IMR-90 (cell line): ENCODE measurements at regions not wholly inside any gene's neighbourhood (a gene's known extent, or its start where the extent isn't known, plus 50 kb on each side); places are given as distances from the start of the nearest gene placed in this dataset.

Source experiments
- ATAC-seq: fragments of 200-7000 bp; cut with Tn5 transposase; 2 replicates; pipeline ENCODE4 v1.9.1; 2020; ENCODE audit warnings: low read depth, mild to moderate bottlenecking, moderate library complexity
- BruUV-seq: library from RNA; stranded (reverse); fragments of 400-500 nt; replicated peaks from 2 replicates; lab custom pipeline; 2021; lab: Mats Ljungman, UMichigan
- CTCF ChIA-PET: fragments of 300-600 bp; formaldehyde crosslinking; extraction: SDS; loops from one replicate; lab custom pipeline; 2021; ENCODE audit warnings: antibody characterized with exemption; lab: Yijun Ruan, JAX
- POLR2A ChIA-PET: fragments of 300-600 bp; sonication (Branson Sonifier 250); formaldehyde crosslinking; loops from one replicate; lab custom pipeline; 2022; ENCODE audit warnings: antibody characterized with exemption; ENCODE audit not compliant: unreplicated experiment; lab: Charles Lee
- DNase-seq: peaks from one replicate; pipeline ENCODE4 v3.0.0; 2013
- H2AFZ ChIP-seq: replicated peaks from 2 replicates; pipeline ENCODE3; 2013; ENCODE audit warnings: low read length, mild to moderate bottlenecking; ENCODE audit not compliant: poor library complexity
- H2AK5ac ChIP-seq: 2 replicates; pipeline ENCODE4 v1.6.1; 2013; ENCODE audit warnings: low read depth, low read length, inconsistent platforms
- H2AK9ac ChIP-seq: replicated peaks from 2 replicates; pipeline ENCODE3; 2013; ENCODE audit warnings: mild to moderate bottlenecking, low read depth, low read length, moderate library complexity; ENCODE audit not compliant: poor library complexity
- H2BK120ac ChIP-seq: 2 replicates; pipeline ENCODE4 v1.6.1; 2013; ENCODE audit warnings: low read depth, low read length, inconsistent platforms
- H2BK15ac ChIP-seq: 3 replicates; pipeline ENCODE4 v1.6.1; 2013; ENCODE audit warnings: low read depth, low read length, inconsistent platforms
- H2BK20ac ChIP-seq: 2 replicates; pipeline ENCODE4 v1.6.1; 2013; ENCODE audit warnings: low read depth, mild to moderate bottlenecking, inconsistent platforms, low read length, moderate library complexity
- H2BK5ac ChIP-seq: 2 replicates; pipeline ENCODE4 v1.6.1; 2013; ENCODE audit warnings: mild to moderate bottlenecking, low read depth, low read length, inconsistent platforms; ENCODE audit not compliant: poor library complexity, severe bottlenecking
- H3K14ac ChIP-seq: replicated peaks from 2 replicates; pipeline ENCODE4 v1.6.1; 2013; ENCODE audit warnings: low read depth, low read length, inconsistent platforms
- H3K18ac ChIP-seq: 2 replicates; pipeline ENCODE4 v1.6.1; 2013; ENCODE audit warnings: low read depth, low read length, control low read depth
- H3K23ac ChIP-seq: 2 replicates; pipeline ENCODE4 v1.6.1; 2013; ENCODE audit warnings: low read depth, low read length, inconsistent platforms
- H3K27ac ChIP-seq: 2 replicates; pipeline ENCODE4 v1.5.1; 2013; ENCODE audit warnings: mild to moderate bottlenecking, control low read depth, low read length; ENCODE audit not compliant: insufficient read depth
- H3K27me3 ChIP-seq: 2 replicates; pipeline ENCODE4 v1.6.1; 2013; ENCODE audit warnings: low read length; ENCODE audit not compliant: control insufficient read depth, insufficient read depth
- H3K36me3 ChIP-seq: 2 replicates; pipeline ENCODE4 v1.6.1; 2013; ENCODE audit warnings: low read length, mixed read lengths; ENCODE audit not compliant: control insufficient read depth, insufficient read depth
- H3K4ac ChIP-seq: 2 replicates; pipeline ENCODE4 v1.6.1; 2013; ENCODE audit warnings: low read depth, low read length, inconsistent platforms
- H3K4me1 ChIP-seq: 2 replicates; pipeline ENCODE4 v1.6.1; 2013; ENCODE audit warnings: low read length, mixed read lengths; ENCODE audit not compliant: control insufficient read depth, insufficient read depth
- H3K4me2 ChIP-seq: 2 replicates; pipeline ENCODE4 v1.6.1; 2013; ENCODE audit warnings: low read depth, mild to moderate bottlenecking, control low read depth, low read length, moderate library complexity
- H3K4me3 ChIP-seq: 2 replicates; pipeline ENCODE4 v1.5.1; 2013; ENCODE audit warnings: low read depth, mild to moderate bottlenecking, control low read depth, low read length, moderate library complexity; ENCODE audit not compliant: insufficient read depth
- H3K56ac ChIP-seq: 2 replicates; pipeline ENCODE4 v1.6.1; 2013; ENCODE audit warnings: low read length, inconsistent platforms; ENCODE audit not compliant: insufficient read depth; ENCODE audit errors: extremely low read depth
- H3K79me1 ChIP-seq, 2 experiments: 2 replicates each; pipeline ENCODE4 v1.6.1; 2013; ENCODE audit warnings: low read length in 2 of 2, inconsistent platforms in 1 of 2, low read depth in 1 of 2
- H3K9ac ChIP-seq: 2 replicates; pipeline ENCODE4 v1.6.1; 2013; ENCODE audit warnings: low read depth, low read length, control low read depth
- H3K9me1 ChIP-seq: 2 replicates; pipeline ENCODE4 v1.6.1; 2013; ENCODE audit warnings: low read length, inconsistent platforms; ENCODE audit not compliant: insufficient read depth
- H3K9me3 ChIP-seq: 2 replicates; pipeline ENCODE4 v1.6.1; 2013; ENCODE audit warnings: low read length; ENCODE audit not compliant: control insufficient read depth, insufficient read depth
- H4K20me1 ChIP-seq: 2 replicates; pipeline ENCODE4 v1.6.1; 2013; ENCODE audit warnings: low read length, inconsistent platforms; ENCODE audit not compliant: insufficient read depth
- H4K5ac ChIP-seq: 2 replicates; pipeline ENCODE4 v1.6.1; 2013; ENCODE audit warnings: mild to moderate bottlenecking, low read depth, low read length, control low read depth
- H4K8ac ChIP-seq, 2 experiments: 2 replicates each; pipeline ENCODE4 v1.6.1; 2013; ENCODE audit warnings: low read depth in 2 of 2, low read length in 2 of 2, control low read depth in 1 of 2, inconsistent platforms in 1 of 2
- H4K91ac ChIP-seq: 2 replicates; pipeline ENCODE4 v1.6.1; 2013; ENCODE audit warnings: low read depth, low read length, inconsistent platforms; ENCODE audit not compliant: insufficient read depth
- BHLHE40 ChIP-seq: fragments of 150-350 bp; IDR thresholded peaks from 2 replicates; pipeline ENCODE4 v1.6.1; 2016; ENCODE audit warnings: mild to moderate bottlenecking, low read depth, low read length
- CEBPB ChIP-seq: IDR thresholded peaks from 2 replicates; pipeline ENCODE4 v1.6.1; 2012; ENCODE audit warnings: low read depth, low read length, improper control_type of control experiment
- CHD1 ChIP-seq: IDR thresholded peaks from 2 replicates; pipeline ENCODE4 v1.6.1; 2012; ENCODE audit warnings: low read depth, low read length, improper control_type of control experiment
- FOS ChIP-seq: fragments of 150-350 bp; IDR thresholded peaks from 2 replicates; pipeline ENCODE4 v1.6.1; 2016; ENCODE audit warnings: low read depth, low read length
- MAFK ChIP-seq: IDR thresholded peaks from 2 replicates; pipeline ENCODE4 v1.6.1; 2012; ENCODE audit warnings: low read depth, low read length, improper control_type of control experiment
- MAZ ChIP-seq: IDR thresholded peaks from 2 replicates; pipeline ENCODE4 v1.6.1; 2012; ENCODE audit warnings: low read depth, mild to moderate bottlenecking, low read length, improper control_type of control experiment, moderate library complexity, borderline replicate concordance
- MXI1 ChIP-seq: IDR thresholded peaks from 2 replicates; pipeline ENCODE4 v1.6.1; 2012; ENCODE audit warnings: low read depth, mild to moderate bottlenecking, low read length, moderate library complexity, borderline replicate concordance
- NFE2L2 ChIP-seq: fragments of 150-350 bp; IDR thresholded peaks from 2 replicates; pipeline ENCODE4 v1.6.1; 2016; ENCODE audit warnings: low read depth, mild to moderate bottlenecking, low read length
- POLR2A ChIP-seq: IDR thresholded peaks from 2 replicates; pipeline ENCODE4 v1.6.1; 2012; ENCODE audit warnings: mild to moderate bottlenecking, low read depth, low read length
- RAD21 ChIP-seq: IDR thresholded peaks from 2 replicates; pipeline ENCODE4 v1.6.1; 2012; ENCODE audit warnings: low read length, improper control_type of control experiment
- RCOR1 ChIP-seq: IDR thresholded peaks from 2 replicates; pipeline ENCODE4 v1.6.1; 2012; ENCODE audit warnings: mild to moderate bottlenecking, low read length, improper control_type of control experiment; ENCODE audit not compliant: insufficient replicate concordance
- RFX5 ChIP-seq: IDR thresholded peaks from 2 replicates; pipeline ENCODE4 v1.8.0; 2012; ENCODE audit warnings: low read depth, mild to moderate bottlenecking, low read length, moderate library complexity
- SMC3 ChIP-seq: fragments of 150-350 bp; IDR thresholded peaks from 2 replicates; pipeline ENCODE4 v1.6.1; 2016; ENCODE audit warnings: low read depth, mild to moderate bottlenecking, antibody characterized with exemption, low read length, moderate library complexity
- WGBS, 2 experiments: methylation state at CpG; one replicate each; pipeline versions ENCODE4 v1.1.5 to v1.1.7; 2013; ENCODE audit warnings: missing lambda C conversion rate in 2 of 2; ENCODE audit not compliant: insufficient read length in 1 of 2; ENCODE audit errors: extremely low coverage in 2 of 2; 5-methylcytosine and 5-hydroxymethylcytosine counted together
- dilution Hi-C: fragments of 300-500 bp; cut with HindIII; formaldehyde crosslinking; loops from one replicate; pipeline ENCODE4 v1.14.3; 2018; ENCODE audit warnings: low sequenced_read_pairs; ENCODE audit not compliant: unreplicated experiment
- in situ Hi-C: fragments of 300-500 bp; cut with MboI; formaldehyde crosslinking; loops from 3 replicates; pipeline ENCODE4 v1.14.3; 2019; ENCODE audit warnings: low sequenced_read_pairs, inconsistent platforms, mixed read lengths
- intact Hi-C: fragments of 100-400 bp; cut with micrococcal nuclease; formaldehyde crosslinking; loops from 2 replicates; pipeline ENCODE4 v1.10.0; 2022
- TF ChIP-seq, protein P1 (sequence below): conservative IDR thresholded peaks from 2 replicates; pipeline ENCODE4 v1.5.1; 2012; ENCODE audit warnings: mild to moderate bottlenecking, low read depth, low read length, improper control_type of control experiment
- TF ChIP-seq, protein P2 (sequence below): fragments of 150-350 bp; IDR thresholded peaks from 2 replicates; pipeline ENCODE4 v1.6.1; 2017; ENCODE audit warnings: mild to moderate bottlenecking, antibody characterized with exemption, low read length, low read depth
- TF ChIP-seq, protein P3 (sequence below): fragments of 150-350 bp; IDR thresholded peaks from 2 replicates; pipeline ENCODE4 v1.6.1; 2016; ENCODE audit warnings: low read depth, mild to moderate bottlenecking, low read length, moderate library complexity, borderline replicate concordance

DNA sequence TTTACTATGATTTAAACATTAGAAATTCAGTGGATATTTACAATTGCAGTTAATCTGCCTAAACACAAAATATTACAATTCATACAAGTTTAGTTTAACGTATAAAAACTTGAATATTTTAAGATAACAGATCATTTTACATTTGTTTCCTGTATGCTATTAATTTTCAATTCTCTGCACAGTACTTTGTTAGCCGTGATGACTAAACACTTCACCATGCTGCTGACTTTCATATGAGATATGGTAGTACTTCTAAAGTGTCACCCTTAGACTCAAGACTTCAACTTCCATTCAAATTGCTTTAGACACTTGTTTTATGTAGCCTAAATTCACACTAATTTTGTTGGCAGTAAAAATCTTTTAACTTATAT lies 1646.4 kb upstream of the ADGRL3 start:
- Histone ChIP-seq H4K5ac (no peak overlapping the region), H2BK5ac (no peak overlapping the region), H2BK120ac (no peak overlapping the region), H3K9ac (no peak overlapping the region), H4K8ac (no peak overlapping the region), H3K14ac (no peak overlapping the region), H3K4me2 (no peak overlapping the region), H3K4me3 (no peak overlapping the region), H3K9me1 (no peaks in the 10 kb centered on the region), H4K91ac (no peak overlapping the region), H3K9me3 (no peaks in the 10 kb centered on the region), H3K27me3 (no peaks in the 10 kb centered on the region), H2BK20ac (no peak overlapping the region), H2AK5ac (no peak overlapping the region), H2BK15ac (no peak overlapping the region), H3K18ac (no peak overlapping the region), H3K4me1 (no peaks in the 10 kb centered on the region), H3K23ac (no peak overlapping the region), H3K36me3 (no peaks in the 10 kb centered on the region), H2AFZ (no peak overlapping the region), H2AK9ac (no peak overlapping the region), H3K56ac (no peak overlapping the region), H3K4ac (no peak overlapping the region), H4K20me1 (no peaks in the 10 kb centered on the region), H3K27ac (no peak overlapping the region), H3K79me1 (no peaks in the 10 kb centered on the region)
- in situ Hi-C loops, result no loop called here
- no CpG with 5 or more reads among the region's 2 CpGs for WGBS, 2 experiments
- dilution Hi-C loops, result no loop called here
- TF ChIP-seq RFX5 (no peak), CEBPB (no peak), MAFK (no peak), SMC3 (no peak), MXI1 (no peak), POLR2A (no peak), FOS (no peak), RAD21 (no peak), BHLHE40 (no peak), CHD1 (no peak), RCOR1 (no peak), NFE2L2 (no peak), MAZ (no peak)
- TF ChIP-seq, protein P1, sequence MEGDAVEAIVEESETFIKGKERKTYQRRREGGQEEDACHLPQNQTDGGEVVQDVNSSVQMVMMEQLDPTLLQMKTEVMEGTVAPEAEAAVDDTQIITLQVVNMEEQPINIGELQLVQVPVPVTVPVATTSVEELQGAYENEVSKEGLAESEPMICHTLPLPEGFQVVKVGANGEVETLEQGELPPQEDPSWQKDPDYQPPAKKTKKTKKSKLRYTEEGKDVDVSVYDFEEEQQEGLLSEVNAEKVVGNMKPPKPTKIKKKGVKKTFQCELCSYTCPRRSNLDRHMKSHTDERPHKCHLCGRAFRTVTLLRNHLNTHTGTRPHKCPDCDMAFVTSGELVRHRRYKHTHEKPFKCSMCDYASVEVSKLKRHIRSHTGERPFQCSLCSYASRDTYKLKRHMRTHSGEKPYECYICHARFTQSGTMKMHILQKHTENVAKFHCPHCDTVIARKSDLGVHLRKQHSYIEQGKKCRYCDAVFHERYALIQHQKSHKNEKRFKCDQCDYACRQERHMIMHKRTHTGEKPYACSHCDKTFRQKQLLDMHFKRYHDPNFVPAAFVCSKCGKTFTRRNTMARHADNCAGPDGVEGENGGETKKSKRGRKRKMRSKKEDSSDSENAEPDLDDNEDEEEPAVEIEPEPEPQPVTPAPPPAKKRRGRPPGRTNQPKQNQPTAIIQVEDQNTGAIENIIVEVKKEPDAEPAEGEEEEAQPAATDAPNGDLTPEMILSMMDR, result no peak
- TF ChIP-seq, protein P2, sequence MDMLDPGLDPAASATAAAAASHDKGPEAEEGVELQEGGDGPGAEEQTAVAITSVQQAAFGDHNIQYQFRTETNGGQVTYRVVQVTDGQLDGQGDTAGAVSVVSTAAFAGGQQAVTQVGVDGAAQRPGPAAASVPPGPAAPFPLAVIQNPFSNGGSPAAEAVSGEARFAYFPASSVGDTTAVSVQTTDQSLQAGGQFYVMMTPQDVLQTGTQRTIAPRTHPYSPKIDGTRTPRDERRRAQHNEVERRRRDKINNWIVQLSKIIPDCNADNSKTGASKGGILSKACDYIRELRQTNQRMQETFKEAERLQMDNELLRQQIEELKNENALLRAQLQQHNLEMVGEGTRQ, result no peak
- TF ChIP-seq, protein P3, sequence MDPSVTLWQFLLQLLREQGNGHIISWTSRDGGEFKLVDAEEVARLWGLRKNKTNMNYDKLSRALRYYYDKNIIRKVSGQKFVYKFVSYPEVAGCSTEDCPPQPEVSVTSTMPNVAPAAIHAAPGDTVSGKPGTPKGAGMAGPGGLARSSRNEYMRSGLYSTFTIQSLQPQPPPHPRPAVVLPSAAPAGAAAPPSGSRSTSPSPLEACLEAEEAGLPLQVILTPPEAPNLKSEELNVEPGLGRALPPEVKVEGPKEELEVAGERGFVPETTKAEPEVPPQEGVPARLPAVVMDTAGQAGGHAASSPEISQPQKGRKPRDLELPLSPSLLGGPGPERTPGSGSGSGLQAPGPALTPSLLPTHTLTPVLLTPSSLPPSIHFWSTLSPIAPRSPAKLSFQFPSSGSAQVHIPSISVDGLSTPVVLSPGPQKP, result no peak
- ChIA-PET CTCF (no interaction called here), POLR2A (no interaction called here)
- no peak for DNase-seq
- no peak for ATAC-seq
- BruUV-seq, result no TSS peak
- intact Hi-C loops, result no loop called here
